ENCODE measurements at regions not wholly inside any gene's neighbourhood (a gene's known extent, or its start where the extent isn't known, plus 50 kb on each side); places are given as distances from the start of the nearest gene placed in this dataset.

- Histone ChIP-seq H3K4me3 (no peak overlapping the region), H3K36me3 (ENCODE audit: control insufficient read depth, insufficient read depth, low read length) (no peaks in the 10 kb centered on the region), H3K9ac (ENCODE audit: insufficient read depth in 1 of 2, low read depth in 2 of 2, low read length in 2 of 2) (no peak overlapping the region), H3K4me1 (replicated peaks in 1 of 2; ENCODE audit: control insufficient read depth in 2 of 2, insufficient read depth in 2 of 2, low read length in 2 of 2) (no peaks in the 10 kb centered on the region), H3K79me2 (ENCODE audit: control insufficient read depth, insufficient read depth, low read length) (no peaks in the 10 kb centered on the region), H3K9me3 (replicated peaks; ENCODE audit: control insufficient read depth, insufficient read depth, low read depth, low read length) (no peaks in the 10 kb centered on the region), H3K27me3 (ENCODE audit: control insufficient read depth in 2 of 2, insufficient read depth in 2 of 2, low read length in 2 of 2) (peaks cover 8 to 26% of the 10 kb centered on the region in 2 experiments; a peak in 4 of 5 replicates), H2AFZ (ENCODE audit: low read depth, low read length) (no peak overlapping the region), H4K20me1 (replicated peaks; ENCODE audit: control insufficient read depth, insufficient read depth, low read length) (no peaks in the 10 kb centered on the region), H3K27ac (ENCODE audit: extremely low read depth, low read depth, low read length) (no peak overlapping the region), H3K4me2 (ENCODE audit: insufficient read depth, low read length) (no peak overlapping the region), H3K9me1 (ENCODE audit: control insufficient read depth, insufficient read depth, low read length) (no peaks in the 10 kb centered on the region)
- intact Hi-C loops (cut with micrococcal nuclease) = no loop called here
- no TSS peak for BruUV-seq (replicated peaks)
- ChIA-PET POLR2A (interaction anchor here (0.6 to 0.7 kb wide), 3 partner anchors 10 to 1036 kb away, joined by 3 read pairs; no protein-coding TSS in a partner anchor), CTCF (ENCODE audit: low intra/inter-chr PET ratio) (no interaction called here)
- in situ Hi-C loops (cut with MboI) = no loop called here
- ATAC-seq (no peak), FAIRE-seq (no peak), DNase-seq (ENCODE audit: extremely low read depth in 1 of 4, low spot score in 3 of 4) (no peak)
- 0% methylated on average over 11 of the region's 11 CpGs for WGBS (ENCODE audit: insufficient coverage, low coverage, missing lambda C conversion rate)
- TF ChIP-seq GTF2B (IDR thresholded peaks at IDR 0.05; ENCODE audit: extremely low read depth, insufficient read length) (no peak), ZNF197 (CRISPR knock-in tag; IDR thresholded peaks at IDR 0.05; ENCODE audit: low read depth) (no peak), ZNF184 (CRISPR knock-in tag; IDR thresholded peaks at IDR 0.05) (no peak), MECOM (CRISPR knock-in tag; IDR thresholded peaks at IDR 0.05) (no peak), FOXK2 (conservative IDR thresholded peaks at IDR 0.05 in 1 of 2, IDR thresholded peaks at IDR 0.05 in 1 of 2; ENCODE audit: low read depth in 2 of 2) (no peak), MEIS2 (IDR thresholded peaks at IDR 0.05; ENCODE audit: partially characterized antibody) (no peak), HMGN3 (IDR thresholded peaks at IDR 0.05; ENCODE audit: borderline replicate concordance, extremely low read depth, insufficient read length, low read depth, low read length) (no peak), FOXP4 (CRISPR knock-in tag; IDR thresholded peaks at IDR 0.05; ENCODE audit: borderline replicate concordance) (no peak), ZFP91 (CRISPR knock-in tag; IDR thresholded peaks at IDR 0.05) (no peak)
- TF ChIP-seq, protein P1, sequence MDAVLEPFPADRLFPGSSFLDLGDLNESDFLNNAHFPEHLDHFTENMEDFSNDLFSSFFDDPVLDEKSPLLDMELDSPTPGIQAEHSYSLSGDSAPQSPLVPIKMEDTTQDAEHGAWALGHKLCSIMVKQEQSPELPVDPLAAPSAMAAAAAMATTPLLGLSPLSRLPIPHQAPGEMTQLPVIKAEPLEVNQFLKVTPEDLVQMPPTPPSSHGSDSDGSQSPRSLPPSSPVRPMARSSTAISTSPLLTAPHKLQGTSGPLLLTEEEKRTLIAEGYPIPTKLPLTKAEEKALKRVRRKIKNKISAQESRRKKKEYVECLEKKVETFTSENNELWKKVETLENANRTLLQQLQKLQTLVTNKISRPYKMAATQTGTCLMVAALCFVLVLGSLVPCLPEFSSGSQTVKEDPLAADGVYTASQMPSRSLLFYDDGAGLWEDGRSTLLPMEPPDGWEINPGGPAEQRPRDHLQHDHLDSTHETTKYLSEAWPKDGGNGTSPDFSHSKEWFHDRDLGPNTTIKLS (IDR thresholded peaks at IDR 0.05; ENCODE audit: borderline replicate concordance, low read depth) = no peak
These were observed 213.9 kb upstream of the ZNF536 start for GRCh38 chr19:30158067-30158892.

Data from K562 (cell line).